ENCODE measurements at regions not wholly inside any gene's neighbourhood (a gene's known extent, or its start where the extent isn't known, plus 50 kb on each side); places are given as distances from the start of the nearest gene placed in this dataset.

DNA sequence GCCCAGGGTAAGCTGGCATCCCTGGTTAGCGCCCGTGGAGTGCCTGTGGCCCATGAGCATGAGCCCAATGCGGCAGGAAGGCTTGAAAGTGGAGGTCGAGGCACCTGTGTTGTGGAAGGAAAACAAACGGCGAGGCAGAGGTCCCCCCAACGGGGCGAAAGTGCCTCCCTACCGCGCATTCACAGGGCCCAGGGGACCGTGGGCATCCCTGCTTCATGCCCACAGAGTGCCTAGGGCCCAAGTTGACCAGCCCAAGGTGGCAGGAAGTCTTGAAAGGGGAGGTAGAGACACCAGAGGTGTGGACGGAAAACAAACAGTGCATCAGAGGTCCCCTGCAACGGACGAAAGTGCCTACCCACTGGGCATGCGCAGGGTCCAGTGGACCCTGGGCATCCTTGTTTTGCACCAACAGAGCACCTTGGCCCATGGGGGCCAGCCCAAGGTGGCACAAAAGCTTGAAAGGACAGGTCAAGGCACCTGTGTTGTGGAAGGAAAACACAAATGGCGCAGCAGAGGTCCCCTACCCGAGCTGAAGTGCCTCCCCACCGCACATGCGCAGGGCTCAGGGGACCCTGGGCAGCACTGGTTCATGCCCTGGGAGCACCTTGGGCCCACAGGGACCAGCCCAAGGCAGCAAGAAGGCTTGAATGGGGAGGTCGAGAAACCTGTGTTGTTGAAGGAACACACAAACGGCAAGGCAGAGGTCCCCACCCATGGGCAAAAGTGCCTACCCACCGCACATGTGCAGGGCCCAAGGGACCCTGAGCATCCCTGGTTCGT, 377.5 kb downstream of the ALG10 start:
- DNase-seq (peak in 3 of 5 donors; percentile 4 to 43 (median 18)), FAIRE-seq (no peak)
- Histone ChIP-seq H3K27ac (ENCODE audit: low read depth in 2 of 2, low read length in 2 of 2) (no peak overlapping the region), H3K27me3 (ENCODE audit: control insufficient read depth, insufficient read depth, low read length) (no peaks in the 10 kb centered on the region), H3K4me3 (ENCODE audit: low read length in 3 of 3) (no peak overlapping the region), H3K9ac (ENCODE audit: low read length in 3 of 3) (no peak overlapping the region), H3K4me1 (ENCODE audit: control insufficient read depth in 2 of 3, insufficient read depth in 2 of 3, low read depth in 1 of 3, low read length in 3 of 3) (no peaks in the 10 kb centered on the region), H3K36me3 (ENCODE audit: control insufficient read depth in 2 of 3, insufficient read depth in 3 of 3, low read length in 3 of 3) (no peaks in the 10 kb centered on the region), H3K9me3 (ENCODE audit: control insufficient read depth in 2 of 3, insufficient read depth in 1 of 3, low read length in 3 of 3) (peaks cover 0 to 24% (median 0%) of the 10 kb centered on the region in 3 donors)
- intact Hi-C loops (cut with DNase I): no loop called here
- TF ChIP-seq, protein P1, sequence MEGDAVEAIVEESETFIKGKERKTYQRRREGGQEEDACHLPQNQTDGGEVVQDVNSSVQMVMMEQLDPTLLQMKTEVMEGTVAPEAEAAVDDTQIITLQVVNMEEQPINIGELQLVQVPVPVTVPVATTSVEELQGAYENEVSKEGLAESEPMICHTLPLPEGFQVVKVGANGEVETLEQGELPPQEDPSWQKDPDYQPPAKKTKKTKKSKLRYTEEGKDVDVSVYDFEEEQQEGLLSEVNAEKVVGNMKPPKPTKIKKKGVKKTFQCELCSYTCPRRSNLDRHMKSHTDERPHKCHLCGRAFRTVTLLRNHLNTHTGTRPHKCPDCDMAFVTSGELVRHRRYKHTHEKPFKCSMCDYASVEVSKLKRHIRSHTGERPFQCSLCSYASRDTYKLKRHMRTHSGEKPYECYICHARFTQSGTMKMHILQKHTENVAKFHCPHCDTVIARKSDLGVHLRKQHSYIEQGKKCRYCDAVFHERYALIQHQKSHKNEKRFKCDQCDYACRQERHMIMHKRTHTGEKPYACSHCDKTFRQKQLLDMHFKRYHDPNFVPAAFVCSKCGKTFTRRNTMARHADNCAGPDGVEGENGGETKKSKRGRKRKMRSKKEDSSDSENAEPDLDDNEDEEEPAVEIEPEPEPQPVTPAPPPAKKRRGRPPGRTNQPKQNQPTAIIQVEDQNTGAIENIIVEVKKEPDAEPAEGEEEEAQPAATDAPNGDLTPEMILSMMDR (IDR thresholded peaks at IDR 0.05; ENCODE audit: borderline replicate concordance, extremely low read depth, insufficient read depth): no peak

DNA sequence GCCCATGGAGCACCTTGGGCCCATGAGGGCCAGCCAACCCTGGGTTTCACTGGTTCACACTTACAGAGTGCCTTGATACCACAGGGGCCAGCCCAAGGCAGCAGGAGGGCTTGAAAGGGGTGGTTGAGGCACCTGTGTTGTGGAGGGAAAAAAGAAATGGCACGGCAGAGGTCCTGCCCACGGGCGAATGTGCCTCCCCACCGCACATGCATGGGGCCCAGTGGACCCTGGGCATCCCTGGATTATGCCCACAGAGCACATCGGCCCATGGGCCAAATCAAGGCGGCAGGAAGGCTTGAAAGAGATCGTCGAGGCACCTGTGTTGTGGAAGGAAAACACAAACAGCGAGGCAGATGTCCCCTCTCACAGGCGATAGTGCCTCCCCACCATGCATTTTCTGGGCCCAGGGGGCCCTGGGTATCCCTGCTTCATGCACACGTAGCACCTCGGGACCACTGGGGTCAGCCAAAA, 378.1 kb downstream of the ALG10 start:
- H3K27me3 ChIP-seq (ENCODE audit: control insufficient read depth, insufficient read depth, low read length): no peaks in the 10 kb centered on the region
- H3K27ac ChIP-seq (ENCODE audit: low read depth in 2 of 2, low read length in 2 of 2): no peak overlapping the region
- peak in 1 of 5 donors; percentile 53 for DNase-seq
- no peaks in the 10 kb centered on the region for H3K36me3 ChIP-seq (ENCODE audit: control insufficient read depth in 2 of 3, insufficient read depth in 3 of 3, low read length in 3 of 3)
- no peak for FAIRE-seq
- H3K4me1 ChIP-seq (ENCODE audit: control insufficient read depth in 2 of 3, insufficient read depth in 2 of 3, low read depth in 1 of 3, low read length in 3 of 3): no peaks in the 10 kb centered on the region
- TF ChIP-seq, protein P1 (IDR thresholded peaks at IDR 0.05; ENCODE audit: borderline replicate concordance, extremely low read depth, insufficient read depth): no peak
- H3K9ac ChIP-seq (ENCODE audit: low read length in 3 of 3): no peak overlapping the region
- intact Hi-C loops (cut with DNase I): no loop called here
- H3K4me3 ChIP-seq (ENCODE audit: low read length in 3 of 3): no peak overlapping the region
- H3K9me3 ChIP-seq (ENCODE audit: control insufficient read depth in 2 of 3, insufficient read depth in 1 of 3, low read length in 3 of 3): peaks cover 0 to 22% (median 0%) of the 10 kb centered on the region in 3 donors

GRCh38 chr12:34400986-34401658, 378.8 kb downstream of the ALG10 start:
- Histone ChIP-seq H3K9ac (ENCODE audit: low read length in 3 of 3) (no peak overlapping the region), H3K36me3 (ENCODE audit: control insufficient read depth in 2 of 3, insufficient read depth in 3 of 3, low read length in 3 of 3) (no peaks in the 10 kb centered on the region), H3K27me3 (ENCODE audit: control insufficient read depth, insufficient read depth, low read length) (no peaks in the 10 kb centered on the region), H3K4me1 (ENCODE audit: control insufficient read depth in 2 of 3, insufficient read depth in 2 of 3, low read depth in 1 of 3, low read length in 3 of 3) (no peaks in the 10 kb centered on the region), H3K27ac (ENCODE audit: low read depth in 2 of 2, low read length in 2 of 2) (no peak overlapping the region), H3K4me3 (ENCODE audit: low read length in 3 of 3) (no peak overlapping the region), H3K9me3 (ENCODE audit: control insufficient read depth in 2 of 3, insufficient read depth in 1 of 3, low read length in 3 of 3) (peaks cover 0 to 22% (median 0%) of the 10 kb centered on the region in 3 donors)
- DNase-seq (peak in 3 of 5 donors; percentile 3 to 53 (median 5)), FAIRE-seq (no peak)
- TF ChIP-seq, protein P1 (IDR thresholded peaks at IDR 0.05; ENCODE audit: borderline replicate concordance, extremely low read depth, insufficient read depth): no peak
- intact Hi-C loops (cut with DNase I): no loop called here
